Endothelial cell (in vitro differentiated cells): ENCODE measurements at regions not wholly inside any gene's neighbourhood (a gene's known extent, or its start where the extent isn't known, plus 50 kb on each side); places are given as distances from the start of the nearest gene placed in this dataset.

Experiments
- DNase-seq: peaks from one replicate; pipeline ENCODE4 v3.0.0; 2021; ENCODE audit warnings: low spot score
- H3K27ac Mint-ChIP-seq: one replicate; pipeline ENCODE4 v1.8.0; 2021; ENCODE audit warnings: mixed read lengths, inconsistent platforms; ENCODE audit not compliant: unreplicated experiment
- H3K27me3 Mint-ChIP-seq: one replicate; pipeline ENCODE4 v1.8.0; 2021; ENCODE audit warnings: mild to moderate bottlenecking, moderate library complexity, mixed read lengths, inconsistent platforms; ENCODE audit not compliant: unreplicated experiment
- H3K36me3 Mint-ChIP-seq: one replicate; pipeline ENCODE4 v1.8.0; 2021; ENCODE audit warnings: mild to moderate bottlenecking, low read depth, mixed read lengths, inconsistent platforms; ENCODE audit not compliant: unreplicated experiment
- H3K4me1 Mint-ChIP-seq: one replicate; pipeline ENCODE4 v1.8.0; 2021; ENCODE audit warnings: mild to moderate bottlenecking, mixed read lengths, inconsistent platforms; ENCODE audit not compliant: unreplicated experiment
- H3K4me3 Mint-ChIP-seq: one replicate; pipeline ENCODE4 v1.8.0; 2021; ENCODE audit warnings: mild to moderate bottlenecking, mixed read lengths, inconsistent platforms; ENCODE audit not compliant: unreplicated experiment
- H3K9me3 Mint-ChIP-seq: one replicate; pipeline ENCODE4 v1.8.0; 2021; ENCODE audit warnings: mixed read lengths, inconsistent platforms; ENCODE audit not compliant: unreplicated experiment
- CTCF ChIP-seq: fragments of 200-600 bp; sonication (generic); IDR thresholded peaks from one replicate; pipeline ENCODE4 v1.5.0; 2021; ENCODE audit warnings: antibody characterized with exemption; ENCODE audit not compliant: unreplicated experiment

GRCh38 chr1:208496467-208497371 is 252.5 kb upstream of the PLXNA2 start:
- no peaks in the 10 kb centered on the region for H3K4me1 Mint-ChIP-seq
- TF ChIP-seq CTCF = no peak
- no peak overlapping the region for H3K27ac Mint-ChIP-seq
- DNase-seq = no peak
- H3K36me3 Mint-ChIP-seq = no peaks in the 10 kb centered on the region
- no peaks in the 10 kb centered on the region for H3K9me3 Mint-ChIP-seq
- H3K27me3 Mint-ChIP-seq = peaks cover 2% of the 10 kb centered on the region
- no peak overlapping the region for H3K4me3 Mint-ChIP-seq

- TF ChIP-seq CTCF = no peak
- no peak overlapping the region for H3K4me3 Mint-ChIP-seq
- H3K27me3 Mint-ChIP-seq = peaks cover 2% of the 10 kb centered on the region
- no peaks in the 10 kb centered on the region for H3K9me3 Mint-ChIP-seq
- no peaks in the 10 kb centered on the region for H3K36me3 Mint-ChIP-seq
- H3K4me1 Mint-ChIP-seq = no peaks in the 10 kb centered on the region
- H3K27ac Mint-ChIP-seq = no peak overlapping the region
- DNase-seq = no peak
Measured at GRCh38 chr1:208497866-208498541, 253.8 kb upstream of the PLXNA2 start.

- no peak overlapping the region for H3K4me3 Mint-ChIP-seq
- peaks cover 2% of the 10 kb centered on the region for H3K27me3 Mint-ChIP-seq
- no peaks in the 10 kb centered on the region for H3K9me3 Mint-ChIP-seq
- H3K27ac Mint-ChIP-seq = no peak overlapping the region
- no peaks in the 10 kb centered on the region for H3K36me3 Mint-ChIP-seq
- DNase-seq = no peak
- TF ChIP-seq CTCF = no peak
- H3K4me1 Mint-ChIP-seq = no peaks in the 10 kb centered on the region
Measured at GRCh38 chr1:208499026-208499425, 254.8 kb upstream of the PLXNA2 start.

GRCh38 chr1:208499601-208500000 is 255.4 kb upstream of the PLXNA2 start:
- H3K4me1 Mint-ChIP-seq = no peaks in the 10 kb centered on the region
- no peak for DNase-seq
- TF ChIP-seq CTCF = no peak
- no peak overlapping the region for H3K4me3 Mint-ChIP-seq
- H3K27me3 Mint-ChIP-seq = peaks cover 2% of the 10 kb centered on the region
- H3K27ac Mint-ChIP-seq = no peak overlapping the region
- no peaks in the 10 kb centered on the region for H3K9me3 Mint-ChIP-seq
- no peaks in the 10 kb centered on the region for H3K36me3 Mint-ChIP-seq

- DNase-seq = no peak
- H3K9me3 Mint-ChIP-seq = no peaks in the 10 kb centered on the region
Measured at GRCh38 chr1:208500375-208500774, 256.2 kb upstream of the PLXNA2 start.

More at GRCh38 chr1:208500375-208500774, 256.2 kb upstream of the PLXNA2 start:
- Mint-ChIP-seq H3K27me3 (peaks cover 2% of the 10 kb centered on the region), H3K4me1 (no peaks in the 10 kb centered on the region), H3K36me3 (no peaks in the 10 kb centered on the region), H3K27ac (no peak overlapping the region), H3K4me3 (no peak overlapping the region)
- TF ChIP-seq CTCF = no peak
